ENCODE measurements at regions not wholly inside any gene's neighbourhood (a gene's known extent, or its start where the extent isn't known, plus 50 kb on each side); places are given as distances from the start of the nearest gene placed in this dataset.

DNA sequence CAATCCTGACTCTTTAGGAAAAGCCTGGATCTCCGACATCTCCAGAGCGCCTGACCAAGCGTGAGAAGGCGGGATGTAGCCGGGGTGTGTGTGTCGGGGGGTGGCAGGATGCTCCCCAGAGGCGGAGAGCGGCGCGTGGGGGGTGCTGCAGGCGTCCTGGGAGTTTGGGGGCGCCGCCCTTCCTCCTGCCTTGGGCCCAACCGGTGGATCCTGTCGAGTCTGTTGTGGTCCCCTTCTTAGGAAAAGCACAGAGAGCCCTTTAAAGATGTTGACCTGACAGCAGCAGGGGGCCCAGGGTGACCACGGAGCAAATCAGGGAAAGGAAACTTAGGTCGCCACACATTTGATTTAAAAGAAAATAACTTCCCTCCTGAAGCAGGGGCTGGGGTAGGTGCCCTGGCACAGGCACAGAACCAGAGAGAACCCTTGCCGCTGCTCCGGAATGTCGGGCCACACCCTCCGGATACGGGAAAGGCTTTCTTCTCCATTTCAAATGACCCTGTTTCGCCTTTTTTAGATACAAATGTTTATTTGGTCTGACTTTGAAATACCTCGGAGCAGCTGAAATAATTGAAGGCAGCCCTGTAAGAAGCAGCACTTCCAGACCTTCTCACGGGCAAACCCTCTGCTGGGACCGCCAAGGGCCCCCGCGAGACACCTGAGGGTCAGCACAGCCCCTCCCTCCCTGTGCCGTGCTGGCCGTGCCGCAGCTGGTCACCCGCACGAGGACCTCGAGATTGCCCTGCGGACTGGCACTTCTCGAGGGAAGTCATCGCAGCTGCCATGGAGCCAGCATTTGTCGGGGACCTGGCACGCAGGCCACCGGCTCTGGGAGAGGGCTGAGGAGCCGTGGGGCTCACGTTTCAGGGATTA lies 102.9 kb upstream of the KLF13 start:
- TF ChIP-seq CTCF (IDR thresholded peaks at IDR 0.05) (no peak), POLR2A (IDR thresholded peaks at IDR 0.05) (no peak), POLR2AphosphoS5 (IDR thresholded peaks at IDR 0.05) (no peak)

Data from transverse colon (tissue), 4 donors.